A673 (cell line): ENCODE measurements at regions not wholly inside any gene's neighbourhood (a gene's known extent, or its start where the extent isn't known, plus 50 kb on each side); places are given as distances from the start of the nearest gene placed in this dataset.

Source experiments
- EZH2 ChIP-seq: fragments of 200-600 bp; sonication (generic); IDR thresholded peaks from 2 replicates; pipeline ENCODE4 v1.6.1; 2017; ENCODE audit warnings: borderline replicate concordance, low read depth, mild to moderate bottlenecking, mixed read lengths, antibody characterized with exemption, low read length; ENCODE audit not compliant: poor library complexity, severe bottlenecking
- TF ChIP-seq, protein P1 (sequence below): fragments of 300-800, 200-600 bp; sonication (generic); conservative IDR thresholded peaks from 2 replicates; pipeline ENCODE4 v1.5.1; 2017; ENCODE audit warnings: low read depth, mild to moderate bottlenecking, antibody characterized with exemption, low read length, moderate library complexity, mixed read lengths

DNA sequence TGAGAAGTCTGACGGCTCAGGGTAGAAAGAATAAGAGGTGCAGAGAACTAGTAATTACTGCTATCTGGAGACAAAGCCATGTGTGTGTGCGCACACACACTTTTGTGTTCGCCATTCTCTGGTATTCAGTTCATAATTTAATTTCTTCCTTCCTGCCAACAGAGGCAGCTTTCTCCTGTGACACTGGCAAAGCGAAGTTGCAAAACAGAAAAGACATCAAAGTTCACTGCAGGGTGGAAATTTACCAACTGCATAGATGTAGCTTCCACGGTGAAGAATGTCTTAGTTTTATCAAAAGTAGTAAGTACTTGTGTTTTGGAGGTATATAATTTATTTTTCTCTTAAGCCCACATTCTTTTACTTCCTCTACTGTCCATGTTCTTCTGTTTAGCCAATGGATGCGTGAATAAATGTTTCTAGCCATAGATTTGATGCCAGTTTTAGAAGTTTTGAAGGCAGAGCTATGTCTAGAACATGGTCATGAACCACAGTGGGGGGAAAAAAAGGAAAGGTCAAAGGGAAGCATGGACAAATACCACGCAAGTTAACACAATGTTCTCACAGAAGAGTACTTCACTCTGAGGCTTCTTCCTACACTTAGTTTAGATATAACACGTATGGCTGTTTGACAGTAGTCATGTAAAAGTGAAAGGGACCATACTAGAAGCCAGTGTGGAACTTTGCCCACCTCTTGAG is 536.5 kb upstream of the GRIA1 start:
- TF ChIP-seq, protein P1, sequence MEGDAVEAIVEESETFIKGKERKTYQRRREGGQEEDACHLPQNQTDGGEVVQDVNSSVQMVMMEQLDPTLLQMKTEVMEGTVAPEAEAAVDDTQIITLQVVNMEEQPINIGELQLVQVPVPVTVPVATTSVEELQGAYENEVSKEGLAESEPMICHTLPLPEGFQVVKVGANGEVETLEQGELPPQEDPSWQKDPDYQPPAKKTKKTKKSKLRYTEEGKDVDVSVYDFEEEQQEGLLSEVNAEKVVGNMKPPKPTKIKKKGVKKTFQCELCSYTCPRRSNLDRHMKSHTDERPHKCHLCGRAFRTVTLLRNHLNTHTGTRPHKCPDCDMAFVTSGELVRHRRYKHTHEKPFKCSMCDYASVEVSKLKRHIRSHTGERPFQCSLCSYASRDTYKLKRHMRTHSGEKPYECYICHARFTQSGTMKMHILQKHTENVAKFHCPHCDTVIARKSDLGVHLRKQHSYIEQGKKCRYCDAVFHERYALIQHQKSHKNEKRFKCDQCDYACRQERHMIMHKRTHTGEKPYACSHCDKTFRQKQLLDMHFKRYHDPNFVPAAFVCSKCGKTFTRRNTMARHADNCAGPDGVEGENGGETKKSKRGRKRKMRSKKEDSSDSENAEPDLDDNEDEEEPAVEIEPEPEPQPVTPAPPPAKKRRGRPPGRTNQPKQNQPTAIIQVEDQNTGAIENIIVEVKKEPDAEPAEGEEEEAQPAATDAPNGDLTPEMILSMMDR, result no peak
- no peak for TF ChIP-seq EZH2
